Ovary (tissue), 7 donors: ENCODE measurements at regions not wholly inside any gene's neighbourhood (a gene's known extent, or its start where the extent isn't known, plus 50 kb on each side); places are given as distances from the start of the nearest gene placed in this dataset.
"Not testable (repeated sequence)": the region's sequence is repeated elsewhere in the genome, so short reads cannot be mapped to it uniquely, and the experiment has no call there.

Experiments
- DNase-seq, 5 donors: peaks; one replicate each; pipeline ENCODE4 v3.0.0-alpha.2; 2019 to 2020
- H3K27ac ChIP-seq, 2 donors: fragments of 200-600 bp; one replicate each; pipeline versions ENCODE4 v1.5.1 to v1.8.0; 2019 to 2022
- H3K27me3 ChIP-seq: fragments of 200-600 bp; one replicate; pipeline ENCODE4 v1.8.0; 2022
- H3K36me3 ChIP-seq: fragments of 200-600 bp; sonication (generic); one replicate; pipeline ENCODE4 v1.5.1; 2019
- H3K4me1 ChIP-seq: one replicate; pipeline ENCODE4 v1.8.1; 2013; ENCODE audit warnings: mild to moderate bottlenecking, moderate library complexity; ENCODE audit not compliant: insufficient read depth
- H3K4me3 ChIP-seq: fragments of 200-600 bp; sonication (generic); one replicate; pipeline ENCODE4 v1.5.1; 2017
- H3K9me3 ChIP-seq, 2 donors: fragments of 200-600 bp in 1 of 2; sonication (generic) in 1 of 2; one replicate each; pipeline versions ENCODE4 v1.5.1 to v1.8.1; 2013 to 2019; ENCODE audit warnings: mild to moderate bottlenecking in 1 of 2, moderate library complexity in 1 of 2
- EP300 ChIP-seq: sonication (generic); formaldehyde crosslinking; IDR thresholded peaks from one replicate; pipeline ENCODE4 v1.6.1; 2017; ENCODE audit warnings: antibody characterized with exemption
- POLR2A ChIP-seq: fragments of 450-650 bp; IDR thresholded peaks from one replicate; pipeline ENCODE4 v1.6.1; 2017; ENCODE audit warnings: antibody characterized with exemption, mild to moderate bottlenecking, moderate library complexity
- WGBS, 3 donors: extraction: QIAGEN DNeasy Blood & Tissue Kit in 1 of 3; methylation state at CpG; one replicate each; pipeline versions ENCODE4 v1.1.5 to v1.1.7; 2013 to 2017; 5-methylcytosine and 5-hydroxymethylcytosine counted together
- intact Hi-C, 4 donors: fragments of 100-400 bp; cut with DNase I; formaldehyde crosslinking; loops; one replicate each; pipeline versions ENCODE4 v1.11.0 to v1.15.1; 2022 to 2023
- TF ChIP-seq, protein P1 (sequence below), 3 donors: fragments of 450-650 bp in 2 of 3; fragments of 200-600 bp in 1 of 3; IDR thresholded peaks; one replicate each; pipeline versions ENCODE4 v1.5.1 to v1.8.0; 2016 to 2022; ENCODE audit warnings: antibody characterized with exemption in 3 of 3, mild to moderate bottlenecking in 1 of 3
- donor health status: DM: no; HTN: no; CAD: no; lungs with moderate emphysema.
- donor health status: DM: no; HTN: no; CAD: no.
- donor health status: Bipolar disorder and iron deficiency.
- donor health status: DM: no; HTN: no; CAD: no.
- donor health status: DM: yes; HTN: yes; CAD: no.

DNA sequence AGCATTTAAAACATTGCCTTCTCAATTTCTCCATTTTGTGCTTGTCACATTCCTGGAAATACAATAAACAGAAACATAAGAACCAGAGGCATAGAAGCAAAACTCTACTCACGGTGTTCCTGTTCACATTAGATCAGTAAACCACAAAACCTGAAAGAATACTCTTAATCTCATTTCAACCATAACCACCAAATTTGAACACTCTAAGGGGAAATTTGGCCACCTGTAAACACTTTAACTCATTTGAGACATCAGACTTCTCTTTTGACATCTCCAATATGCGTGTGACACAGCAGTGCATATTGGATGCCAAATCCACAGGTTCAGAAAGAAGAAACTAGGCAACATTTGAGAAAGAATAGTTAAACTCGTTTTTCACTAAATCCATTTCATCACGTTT is 153.8 kb upstream of the IRAK1BP1 start:
- Histone ChIP-seq H3K9me3 (no peaks in the 10 kb centered on the region), H3K4me1 (no peaks in the 10 kb centered on the region), H3K36me3 (no peaks in the 10 kb centered on the region), H3K27ac (no peak overlapping the region), H3K4me3 (no peak overlapping the region), H3K27me3 (no peaks in the 10 kb centered on the region)
- intact Hi-C loops, result no loop called here
- TF ChIP-seq EP300, result no peak
- TF ChIP-seq, protein P1, sequence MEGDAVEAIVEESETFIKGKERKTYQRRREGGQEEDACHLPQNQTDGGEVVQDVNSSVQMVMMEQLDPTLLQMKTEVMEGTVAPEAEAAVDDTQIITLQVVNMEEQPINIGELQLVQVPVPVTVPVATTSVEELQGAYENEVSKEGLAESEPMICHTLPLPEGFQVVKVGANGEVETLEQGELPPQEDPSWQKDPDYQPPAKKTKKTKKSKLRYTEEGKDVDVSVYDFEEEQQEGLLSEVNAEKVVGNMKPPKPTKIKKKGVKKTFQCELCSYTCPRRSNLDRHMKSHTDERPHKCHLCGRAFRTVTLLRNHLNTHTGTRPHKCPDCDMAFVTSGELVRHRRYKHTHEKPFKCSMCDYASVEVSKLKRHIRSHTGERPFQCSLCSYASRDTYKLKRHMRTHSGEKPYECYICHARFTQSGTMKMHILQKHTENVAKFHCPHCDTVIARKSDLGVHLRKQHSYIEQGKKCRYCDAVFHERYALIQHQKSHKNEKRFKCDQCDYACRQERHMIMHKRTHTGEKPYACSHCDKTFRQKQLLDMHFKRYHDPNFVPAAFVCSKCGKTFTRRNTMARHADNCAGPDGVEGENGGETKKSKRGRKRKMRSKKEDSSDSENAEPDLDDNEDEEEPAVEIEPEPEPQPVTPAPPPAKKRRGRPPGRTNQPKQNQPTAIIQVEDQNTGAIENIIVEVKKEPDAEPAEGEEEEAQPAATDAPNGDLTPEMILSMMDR (IDR thresholded peaks at IDR 0.05), result no peak
- no peak for TF ChIP-seq POLR2A
- WGBS, 3 donors, result 83 to 90% (median 89%) methylated on average over 4 of the region's 4 CpGs
- DNase-seq, result no peak

DNA sequence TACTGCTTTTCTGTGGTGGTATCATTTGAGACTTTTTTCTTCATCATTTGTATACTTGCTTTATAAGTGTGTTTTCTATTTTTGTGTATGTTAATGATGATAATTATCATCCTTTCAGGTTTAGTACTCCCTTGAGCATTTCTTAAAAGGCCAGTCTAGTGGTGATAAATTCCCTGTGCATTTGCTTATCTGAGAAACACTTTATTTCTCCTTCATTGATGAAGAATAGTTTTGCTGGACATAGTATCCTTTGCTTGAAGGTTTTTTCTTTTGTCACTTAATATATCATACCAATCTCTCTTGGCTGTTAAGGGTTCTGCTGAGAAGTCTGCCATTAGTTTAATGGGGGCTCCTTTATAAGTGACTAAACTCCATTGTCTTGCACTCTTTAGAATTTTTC is 123.2 kb upstream of the IRAK1BP1 start:
- Histone ChIP-seq H3K4me1 (no peaks in the 10 kb centered on the region), H3K27ac (no peak overlapping the region), H3K4me3 (no peak overlapping the region), H3K36me3 (no peaks in the 10 kb centered on the region), H3K27me3 (no peaks in the 10 kb centered on the region), H3K9me3 (no peaks in the 10 kb centered on the region)
- no peak for DNase-seq
- intact Hi-C loops, result no loop called here
- TF ChIP-seq POLR2A (no peak), EP300 (no peak)

DNA sequence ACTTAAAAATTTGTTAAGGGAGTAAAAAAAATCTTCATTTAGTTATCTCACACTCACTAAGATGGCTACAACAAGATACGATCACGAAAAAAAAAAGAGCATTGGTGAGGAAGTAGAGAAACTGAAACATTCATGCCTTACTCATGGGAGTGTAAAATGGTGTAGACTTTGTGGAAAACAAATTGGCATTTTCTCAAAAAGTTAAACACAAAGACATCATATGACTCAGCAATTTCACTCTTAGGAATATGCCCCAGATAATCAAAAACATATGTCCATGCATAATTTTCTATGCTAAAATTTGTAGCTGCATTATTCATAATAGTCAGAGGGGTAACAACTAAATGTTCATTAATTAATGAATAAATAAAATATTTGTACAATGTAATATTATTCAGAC is 120.9 kb upstream of the IRAK1BP1 start:
- TF ChIP-seq, protein P1 (IDR thresholded peaks at IDR 0.05), result no peak
- TF ChIP-seq POLR2A (no peak), EP300 (no peak)
- H3K9me3 ChIP-seq, result no peaks in the 10 kb centered on the region
- no peaks in the 10 kb centered on the region for H3K27me3 ChIP-seq
- H3K27ac ChIP-seq, result no peak overlapping the region
- no peaks in the 10 kb centered on the region for H3K4me1 ChIP-seq
- no peaks in the 10 kb centered on the region for H3K36me3 ChIP-seq
- 81 to 86% (median 83%) methylated on average over 2 of the region's 2 CpGs for WGBS, 3 donors
- no peak overlapping the region for H3K4me3 ChIP-seq
- no peak for DNase-seq
- intact Hi-C loops, result no loop called here

DNA sequence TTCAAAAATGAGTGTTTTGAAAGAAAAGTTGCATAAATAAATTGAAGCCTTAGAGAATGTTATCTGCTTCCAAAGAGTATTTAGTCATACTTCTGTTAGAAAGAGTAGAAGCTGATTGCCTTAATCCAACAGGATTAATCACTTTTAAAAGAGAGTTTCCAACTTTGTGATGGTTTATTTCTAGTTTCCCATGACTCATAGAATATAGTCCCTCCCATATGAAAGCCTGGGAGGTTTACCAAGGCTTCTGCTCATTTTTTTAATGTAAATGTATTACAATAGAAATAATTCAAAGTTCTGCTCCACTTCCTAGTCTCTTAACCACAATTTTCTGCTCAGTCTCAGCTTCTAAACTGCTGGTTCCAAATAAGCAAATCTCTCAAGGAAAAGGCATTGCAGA is 118.0 kb upstream of the IRAK1BP1 start:
- intact Hi-C loops, result no loop called here
- TF ChIP-seq POLR2A (no peak), EP300 (no peak)
- TF ChIP-seq, protein P1 (IDR thresholded peaks at IDR 0.05), result no peak
- Histone ChIP-seq H3K4me1 (no peaks in the 10 kb centered on the region), H3K27ac (no peak overlapping the region), H3K27me3 (no peaks in the 10 kb centered on the region), H3K9me3 (no peaks in the 10 kb centered on the region), H3K4me3 (no peak overlapping the region), H3K36me3 (no peaks in the 10 kb centered on the region)
- DNase-seq, result no peak

DNA sequence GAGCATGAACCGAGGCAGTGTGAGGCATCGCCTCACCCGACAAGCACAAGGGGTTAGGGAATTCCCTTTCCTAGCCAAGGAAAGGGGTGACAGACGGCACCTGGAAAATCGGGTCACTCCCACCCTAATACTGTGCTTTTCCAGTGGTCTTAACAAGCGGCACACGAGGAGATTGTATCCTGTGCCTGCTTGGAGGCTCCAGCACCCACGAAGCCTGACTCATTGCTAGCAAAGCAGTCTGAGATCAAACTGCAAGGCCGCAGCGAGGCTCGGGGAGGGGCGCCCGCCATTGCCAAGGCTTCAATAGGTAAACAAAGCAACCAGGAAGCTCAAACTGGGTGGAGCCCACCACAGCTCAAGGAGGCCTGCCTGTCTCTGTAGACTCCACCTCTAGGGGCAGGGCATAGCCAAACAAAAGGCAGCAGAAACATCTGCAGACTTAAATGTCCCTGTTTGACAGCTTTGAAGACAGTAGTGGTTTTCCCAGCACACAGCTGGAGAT is 109.0 kb upstream of the IRAK1BP1 start:
- H3K27ac ChIP-seq, H3K36me3 ChIP-seq, H3K27me3 ChIP-seq, DNase-seq, intact Hi-C loops, H3K9me3 ChIP-seq, H3K4me3 ChIP-seq, H3K4me1 ChIP-seq: not testable (repeated sequence)
- WGBS, 3 donors, result 80 to 89% (median 81%) methylated on average over 13 of the region's 13 CpGs

DNA sequence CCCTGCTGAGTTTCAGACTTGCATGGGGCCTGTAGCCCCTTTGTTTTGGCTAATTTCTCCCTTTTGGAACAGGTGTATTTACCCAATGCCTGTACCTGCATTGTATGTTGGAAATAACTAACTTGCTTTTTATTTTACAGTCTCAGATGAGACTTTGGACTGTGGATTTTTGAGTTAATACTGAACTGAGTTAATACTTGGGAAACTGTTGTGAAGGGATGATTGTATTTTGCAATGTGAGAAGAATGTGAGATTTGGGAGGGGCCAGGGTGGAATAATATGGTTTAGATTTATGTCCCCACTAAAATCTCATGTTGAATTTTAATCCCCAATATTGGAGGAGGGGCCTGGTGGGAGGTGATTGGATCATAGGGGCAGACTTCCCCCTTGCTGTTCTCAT is 99.1 kb upstream of the IRAK1BP1 start:
- TF ChIP-seq POLR2A (no peak), EP300 (no peak)
- TF ChIP-seq, protein P1 (IDR thresholded peaks at IDR 0.05), result no peak
- intact Hi-C loops, result no loop called here
- H3K4me3 ChIP-seq, result no peak overlapping the region
- H3K27me3 ChIP-seq, result no peaks in the 10 kb centered on the region
- no peaks in the 10 kb centered on the region for H3K9me3 ChIP-seq
- DNase-seq, result no peak
- no peaks in the 10 kb centered on the region for H3K4me1 ChIP-seq
- H3K36me3 ChIP-seq, result no peaks in the 10 kb centered on the region
- no peak overlapping the region for H3K27ac ChIP-seq
